A549 (cell line): ENCODE measurements at regions not wholly inside any gene's neighbourhood (a gene's known extent, or its start where the extent isn't known, plus 50 kb on each side); places are given as distances from the start of the nearest gene placed in this dataset.

ENCODE experiments used
- ATAC-seq, 2 experiments: fragments of 200-7000 bp in 1 of 2; fragments of >200 bp in 1 of 2; cut with Nextera tagmentation in 1 of 2; cut with Tn5 transposase in 1 of 2; 3 replicates each; pipeline versions ENCODE4 v1.8.0 to v1.9.1; 2018 to 2020; ENCODE audit warnings: mild to moderate bottlenecking in 1 of 2, moderate library complexity in 1 of 2
- CTCF ChIA-PET: fragments of 300-600 bp; sonication (Branson Sonifier 250); formaldehyde crosslinking; extraction: SDS; loops from one replicate; lab custom pipeline; 2021; ENCODE audit warnings: antibody characterized with exemption, inconsistent platforms; lab: Yijun Ruan, JAX
- POLR2A ChIA-PET: fragments of 350-600 bp; formaldehyde crosslinking; extraction: SDS; loops from one replicate; lab custom pipeline; 2021; ENCODE audit warnings: antibody characterized with exemption, inconsistent platforms; lab: Yijun Ruan, JAX
- DNase-seq, 2 experiments: peaks; one replicate each; pipeline versions ENCODE4 v3.0.0 to v3.0.0-alpha.2; 2011 to 2016; ENCODE audit warnings: low read depth in 1 of 2, low spot score in 1 of 2
- FAIRE-seq: peaks from 2 replicates; lab custom pipeline; 2011; peaks lifted over from hg19 to GRCh38; lab: Jason Lieb, UNC
- H3K27ac ChIP-seq, 2 experiments: fragments of >200 bp; sonication (Bioruptor Twin); formaldehyde crosslinking; 3 replicates each; pipeline ENCODE4 v1.5.1; 2016 to 2017
- H3K4me1 ChIP-seq: fragments of >200 bp; sonication (Bioruptor Twin); formaldehyde crosslinking; 3 replicates; pipeline ENCODE4 v1.6.1; 2016
- H3K4me2 ChIP-seq: fragments of >200 bp; sonication (Bioruptor Twin); formaldehyde crosslinking; 3 replicates; pipeline ENCODE4 v1.6.1; 2016
- H3K4me3 ChIP-seq: fragments of >200 bp; sonication (Bioruptor Twin); formaldehyde crosslinking; 3 replicates; pipeline ENCODE4 v1.5.1; 2016
- H3K9me3 ChIP-seq: fragments of >200 bp; sonication (Bioruptor Twin); formaldehyde crosslinking; 3 replicates; pipeline ENCODE4 v1.6.1; 2016
- CEBPB ChIP-seq, 2 experiments: fragments of >200 bp in 1 of 2; sonication (Bioruptor Twin) in 1 of 2; formaldehyde crosslinking in 1 of 2; IDR thresholded peaks; 2 replicates each; pipeline ENCODE4 v1.6.1; 2012 to 2016
- EHMT2 ChIP-seq: fragments of 200-600 bp; sonication (generic); IDR thresholded peaks from 2 replicates; pipeline ENCODE4 v1.6.1; 2016; ENCODE audit warnings: antibody characterized with exemption, low read depth, mild to moderate bottlenecking, moderate library complexity
- EP300 ChIP-seq, 2 experiments: fragments of >200 bp; sonication (Bioruptor Twin); formaldehyde crosslinking; IDR thresholded peaks; 2 replicates in 1 of 2; 3 replicates in 1 of 2; pipeline ENCODE4 v1.6.1; 2016 to 2017
- ESRRA ChIP-seq: fragments of 150-350 bp; IDR thresholded peaks from 2 replicates; pipeline ENCODE4 v1.6.1; 2014; ENCODE audit warnings: mild to moderate bottlenecking, low read length, borderline replicate concordance
- FOXS1 ChIP-seq: fragments of 250-450 bp; sonication (Bioruptor Pico); IDR thresholded peaks from 2 replicates; pipeline ENCODE4 v1.5.0; 2020; ENCODE audit warnings: mild to moderate bottlenecking, moderate library complexity
- HES2 ChIP-seq: fragments of >200 bp; sonication (Bioruptor Twin); formaldehyde crosslinking; IDR thresholded peaks from 2 replicates; pipeline ENCODE4 v1.6.1; 2016
- HOXA7 ChIP-seq: fragments of 250-450 bp; sonication (Bioruptor Pico); IDR thresholded peaks from 2 replicates; pipeline ENCODE4 v1.5.0; 2020; ENCODE audit warnings: mild to moderate bottlenecking, moderate library complexity
- HOXB13 ChIP-seq: fragments of 250-450 bp; sonication (Bioruptor Pico); IDR thresholded peaks from 2 replicates; pipeline ENCODE4 v1.5.0; 2020; ENCODE audit warnings: low read depth, mild to moderate bottlenecking, moderate library complexity
- JUNB ChIP-seq: fragments of >200 bp; sonication (Bioruptor Twin); formaldehyde crosslinking; IDR thresholded peaks from 2 replicates; pipeline ENCODE4 v1.6.1; 2016
- MYC ChIP-seq: IDR thresholded peaks from 2 replicates; pipeline ENCODE4 v1.6.1; 2012; ENCODE audit warnings: mild to moderate bottlenecking, inconsistent platforms, low read length, improper control_type of control experiment, borderline replicate concordance
- PBX3 ChIP-seq: IDR thresholded peaks from 2 replicates; pipeline ENCODE4 v1.6.1; 2012
- POLR2AphosphoS2 ChIP-seq: conservative IDR thresholded peaks from 2 replicates; pipeline ENCODE4 v1.6.1; 2012; ENCODE audit warnings: low read length, improper control_type of control experiment, inconsistent platforms
- RARB ChIP-seq: fragments of 250-450 bp; sonication (Bioruptor Pico); IDR thresholded peaks from 2 replicates; pipeline ENCODE4 v1.8.0; 2021; ENCODE audit warnings: mild to moderate bottlenecking, moderate library complexity
- RNF2 ChIP-seq: fragments of 200-600 bp; sonication (generic); IDR thresholded peaks from 2 replicates; pipeline ENCODE4 v1.6.1; 2016; ENCODE audit warnings: low read depth, mild to moderate bottlenecking, antibody characterized with exemption, moderate library complexity, borderline replicate concordance
- TFCP2L1 ChIP-seq: fragments of 250-450 bp; sonication (Bioruptor Pico); IDR thresholded peaks from 2 replicates; pipeline ENCODE4 v1.5.0; 2021; ENCODE audit warnings: mild to moderate bottlenecking
- USF2 ChIP-seq: fragments of 450-650 bp; IDR thresholded peaks from 2 replicates; pipeline ENCODE4 v1.6.1; 2014; ENCODE audit warnings: antibody characterized with exemption
- ZSCAN20 ChIP-seq: fragments of 250-450 bp; sonication (Bioruptor Pico); IDR thresholded peaks from 2 replicates; pipeline ENCODE4 v1.8.0; 2022; ENCODE audit warnings: mild to moderate bottlenecking, moderate library complexity
- WGBS: methylation state at CpG from one replicate; pipeline ENCODE4 v1.1.6; 2017; ENCODE audit errors: missing lambda C conversion rate; 5-methylcytosine and 5-hydroxymethylcytosine counted together
- TF ChIP-seq, protein P1 (sequence below): fragments of >200 bp; sonication (Bioruptor Twin); formaldehyde crosslinking; IDR thresholded peaks from 3 replicates; pipeline ENCODE4 v1.6.1; 2016

DNA sequence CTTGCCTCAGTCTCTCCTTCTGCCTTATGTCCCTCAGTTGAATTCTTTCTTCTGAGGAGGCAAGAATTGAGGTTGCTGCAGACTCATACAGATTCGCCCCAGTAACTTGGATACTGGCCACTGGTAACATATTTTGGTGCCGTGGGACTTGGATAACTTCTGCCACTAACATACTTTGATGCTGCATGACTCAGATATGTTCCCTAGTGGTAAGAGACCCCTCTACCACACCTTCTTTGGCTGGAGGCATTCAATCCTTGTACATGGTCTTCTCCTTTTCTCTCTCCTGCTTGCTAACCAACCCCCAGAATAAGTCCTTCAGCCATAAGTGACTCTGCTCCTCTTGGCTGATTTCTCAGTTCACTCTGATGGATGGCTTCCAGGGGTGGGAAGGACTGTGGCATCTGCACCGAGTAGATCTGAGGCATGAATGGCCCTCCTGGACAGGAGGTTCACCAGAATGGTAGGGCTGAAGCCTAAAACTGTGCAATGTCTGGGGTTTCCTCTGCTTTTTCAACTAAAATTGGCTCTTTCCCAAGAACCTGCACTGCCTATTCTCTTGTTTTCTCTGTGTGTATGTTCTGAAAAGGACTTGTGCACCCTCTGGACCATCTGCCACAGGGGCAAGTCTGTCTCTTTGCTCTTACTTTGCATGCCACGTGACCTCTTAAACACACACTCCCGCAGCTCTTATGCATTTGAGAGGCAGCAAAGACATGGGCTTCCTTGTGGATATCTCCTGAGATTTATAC lies 55.5 kb upstream of the FSTL1 start:
- ATAC-seq (no peak), FAIRE-seq (no peak), DNase-seq (no peak)
- CTCF ChIA-PET = interaction anchor here (0.9 to 7.4 kb wide), 8 partner anchors 11 to 88 kb away, joined by 3 to 64 read pairs (median 4); no protein-coding TSS in a partner anchor
- Histone ChIP-seq H3K4me2 (no peak overlapping the region), H3K9me3 (no peaks in the 10 kb centered on the region), H3K27ac (no peak overlapping the region), H3K4me3 (no peak overlapping the region), H3K4me1 (no peaks in the 10 kb centered on the region)
- POLR2A ChIA-PET = no interaction called here
- TF ChIP-seq MYC (no peak), RNF2 (no peak), EP300 (IDR thresholded peaks at IDR 0.05) (no peak), CEBPB (IDR thresholded peaks at IDR 0.05) (no peak), ESRRA (no peak), HOXA7 (no peak)
- WGBS = 49% methylated on average over 5 of the region's 5 CpGs

- DNase-seq (no peak), FAIRE-seq (no peak), ATAC-seq (no peak)
- H3K4me3 ChIP-seq = no peak overlapping the region
- no peak overlapping the region for H3K27ac ChIP-seq
- peaks cover 3% of the 10 kb centered on the region for H3K4me1 ChIP-seq
- TF ChIP-seq EP300 (IDR thresholded peaks at IDR 0.05) = no peak
- TF ChIP-seq, protein P1, sequence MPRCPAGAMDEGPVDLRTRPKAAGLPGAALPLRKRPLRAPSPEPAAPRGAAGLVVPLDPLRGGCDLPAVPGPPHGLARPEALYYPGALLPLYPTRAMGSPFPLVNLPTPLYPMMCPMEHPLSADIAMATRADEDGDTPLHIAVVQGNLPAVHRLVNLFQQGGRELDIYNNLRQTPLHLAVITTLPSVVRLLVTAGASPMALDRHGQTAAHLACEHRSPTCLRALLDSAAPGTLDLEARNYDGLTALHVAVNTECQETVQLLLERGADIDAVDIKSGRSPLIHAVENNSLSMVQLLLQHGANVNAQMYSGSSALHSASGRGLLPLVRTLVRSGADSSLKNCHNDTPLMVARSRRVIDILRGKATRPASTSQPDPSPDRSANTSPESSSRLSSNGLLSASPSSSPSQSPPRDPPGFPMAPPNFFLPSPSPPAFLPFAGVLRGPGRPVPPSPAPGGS = no peak
- TF ChIP-seq FOXS1 (CRISPR knock-in tag) = no peak
- no peak for TF ChIP-seq POLR2AphosphoS2
- no peak for TF ChIP-seq CEBPB (IDR thresholded peaks at IDR 0.05)
- no peak for TF ChIP-seq USF2
- TF ChIP-seq HES2 = no peak
- no peak for TF ChIP-seq RARB (CRISPR knock-in tag)
- TF ChIP-seq TFCP2L1 (CRISPR knock-in tag) = no peak
- TF ChIP-seq HOXB13 (CRISPR knock-in tag) = no peak
- no peak for TF ChIP-seq JUNB
- TF ChIP-seq ZSCAN20 = no peak
- TF ChIP-seq EHMT2 = no peak
- no peak for TF ChIP-seq PBX3
- WGBS = 71% methylated on average over 5 of the region's 5 CpGs
- ChIA-PET POLR2A (no interaction called here), CTCF (interaction anchor here (0.5 to 3.1 kb wide), 8 partner anchors 43 to 260 kb away, joined by 3 to 16 read pairs (median 4); no protein-coding TSS in a partner anchor)
- no peak overlapping the region for H3K4me2 ChIP-seq
- H3K9me3 ChIP-seq = no peaks in the 10 kb centered on the region
Measured at GRCh38 chr3:120503727-120504616, 53.2 kb upstream of the FSTL1 start.
